Loucy (cell line): ENCODE measurements at regions not wholly inside any gene's neighbourhood (a gene's known extent, or its start where the extent isn't known, plus 50 kb on each side); places are given as distances from the start of the nearest gene placed in this dataset.

Experiments
- CTCF ChIP-seq: fragments of 200-600 bp; sonication (generic); conservative IDR thresholded peaks from 2 replicates; pipeline ENCODE4 v1.5.1; 2014; ENCODE audit warnings: mild to moderate bottlenecking, antibody characterized with exemption, low read length
- EZH2phosphoT487 ChIP-seq: fragments of 200-600 bp; IDR thresholded peaks from 2 replicates; pipeline ENCODE4 v1.6.1; 2018; ENCODE audit warnings: antibody characterized with exemption, mild to moderate bottlenecking, moderate library complexity, borderline replicate concordance

DNA sequence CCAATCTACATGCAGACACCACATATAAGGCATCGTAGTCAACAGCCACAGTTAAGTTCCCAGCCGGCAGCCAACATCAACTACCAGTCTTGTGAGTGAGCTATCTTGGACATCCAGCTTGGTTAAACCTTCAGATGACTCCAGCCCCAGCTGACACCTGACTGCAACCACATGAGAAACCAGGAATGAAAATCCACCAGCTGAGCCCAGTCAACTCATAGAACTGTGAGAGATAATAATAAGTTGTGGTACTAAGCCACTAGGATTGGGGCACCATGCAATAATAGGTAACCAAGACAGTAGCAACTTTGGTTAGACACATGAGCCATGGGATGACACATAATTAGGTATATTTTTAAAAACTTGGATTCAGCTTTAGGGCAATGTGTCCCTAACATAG, 188.1 kb upstream of the BCOR start:
- TF ChIP-seq CTCF = no peak
- TF ChIP-seq EZH2phosphoT487 = no peak
